GM12865 (cell line): ENCODE measurements at regions not wholly inside any gene's neighbourhood (a gene's known extent, or its start where the extent isn't known, plus 50 kb on each side); places are given as distances from the start of the nearest gene placed in this dataset.

Source experiments
- DNase-seq: peaks from one replicate; pipeline ENCODE4 v3.0.0; 2010; ENCODE audit warnings: low read depth
- H3K4me3 ChIP-seq: 2 replicates; pipeline ENCODE4 v1.5.1; 2011; ENCODE audit warnings: mild to moderate bottlenecking, low read depth, low read length, control low read depth
- CTCF ChIP-seq: IDR thresholded peaks from 2 replicates; pipeline ENCODE4 v1.5.1; 2011; ENCODE audit warnings: low read length, control low read depth, low read depth, inconsistent platforms; ENCODE audit not compliant: insufficient read depth; ENCODE audit errors: missing control alignments

- no peak for TF ChIP-seq CTCF
- DNase-seq: no peak
- no peak overlapping the region for H3K4me3 ChIP-seq
These were observed 56.2 kb upstream of the APBB1IP start for GRCh38 chr10:26381986-26382385.

DNA sequence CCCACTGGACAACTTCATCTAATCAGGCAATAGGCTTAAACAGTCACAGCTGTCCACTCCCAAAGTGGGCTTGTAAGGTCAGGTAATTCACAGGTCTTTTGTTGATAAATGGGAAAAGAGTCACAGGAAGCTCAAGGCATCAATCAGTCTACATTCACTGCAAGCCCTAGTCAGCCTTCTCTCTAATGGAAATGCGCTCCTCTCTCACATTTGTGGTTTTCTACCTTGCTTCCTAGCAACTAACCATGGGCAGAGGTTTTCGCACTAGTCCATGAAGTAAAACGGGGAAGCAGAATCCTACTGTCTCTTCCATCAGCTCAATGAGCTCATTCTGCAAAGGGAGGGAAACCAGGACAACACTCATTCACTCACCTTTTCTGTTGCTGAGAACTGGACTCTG, 53.5 kb upstream of the APBB1IP start:
- DNase-seq: peak; percentile 51
- H3K4me3 ChIP-seq: no peak overlapping the region
- no peak for TF ChIP-seq CTCF

GRCh38 chr10:26385443-26385842, 52.7 kb upstream of the APBB1IP start:
- peak; percentile 56 for DNase-seq
- no peak overlapping the region for H3K4me3 ChIP-seq
- TF ChIP-seq CTCF: no peak

DNA sequence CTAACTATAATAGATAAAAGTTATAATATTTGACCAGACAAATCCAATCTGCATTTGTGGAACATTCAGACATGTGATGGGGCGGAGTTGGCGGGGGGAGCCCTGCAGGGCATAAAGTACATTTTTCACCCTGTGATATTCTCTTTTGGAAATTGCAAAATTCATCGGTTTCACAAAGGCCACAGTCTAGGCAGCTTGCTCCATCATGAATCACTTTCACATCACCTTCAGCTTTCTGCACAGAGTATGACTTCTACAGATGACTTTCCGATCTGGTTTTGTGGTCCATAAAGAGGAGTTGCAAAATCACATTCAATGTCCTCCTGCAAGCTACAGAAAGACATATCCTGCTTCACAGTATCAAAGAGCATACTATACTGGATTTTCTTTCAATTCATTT, 51.4 kb upstream of the APBB1IP start:
- DNase-seq: peak; percentile 76
- no peak for TF ChIP-seq CTCF
- no peak overlapping the region for H3K4me3 ChIP-seq
